ENCODE measurements at regions not wholly inside any gene's neighbourhood (a gene's known extent, or its start where the extent isn't known, plus 50 kb on each side); places are given as distances from the start of the nearest gene placed in this dataset.

GRCh38 chr14:42145766-42146165 lies 539.1 kb downstream of the LRFN5 start:
- H3K4me1 ChIP-seq = no peaks in the 10 kb centered on the region
- no peaks in the 10 kb centered on the region for H3K36me3 ChIP-seq
- TF ChIP-seq POLR2A (IDR thresholded peaks at IDR 0.05) = no peak
- no peak overlapping the region for H3K4me3 ChIP-seq (replicated peaks in 1 of 3)
- H3K9me3 ChIP-seq = no peaks in the 10 kb centered on the region
- WGBS, 2 donors = 70 to 76% methylated on average over 4 of the region's 4 CpGs
- DNase-seq = no peak
- intact Hi-C loops (cut with DNase I) = no loop called here
- H3K27ac ChIP-seq = no peak overlapping the region
- no peaks in the 10 kb centered on the region for H3K27me3 ChIP-seq

GRCh38 chr14:42143114-42143513 lies 536.4 kb downstream of the LRFN5 start:
- TF ChIP-seq CTCF (IDR thresholded peaks at IDR 0.05) (no peak), POLR2A (IDR thresholded peaks at IDR 0.05) (no peak)
- DNase-seq = no peak
- Histone ChIP-seq H3K4me3 (replicated peaks in 1 of 3) (no peak overlapping the region), H3K36me3 (no peaks in the 10 kb centered on the region), H3K9me3 (no peaks in the 10 kb centered on the region), H3K4me1 (no peaks in the 10 kb centered on the region), H3K27me3 (no peaks in the 10 kb centered on the region), H3K27ac (no peak overlapping the region)
- 96% methylated on average over 2 of the region's 2 CpGs for WGBS, 2 donors
- intact Hi-C loops (cut with DNase I) = no loop called here

GRCh38 chr14:42141328-42141727 lies 534.7 kb downstream of the LRFN5 start:
- Histone ChIP-seq H3K4me3 (replicated peaks in 1 of 3) (no peak overlapping the region), H3K36me3 (no peaks in the 10 kb centered on the region), H3K27me3 (no peaks in the 10 kb centered on the region), H3K4me1 (no peaks in the 10 kb centered on the region), H3K27ac (no peak overlapping the region), H3K9me3 (no peaks in the 10 kb centered on the region)
- WGBS, 2 donors = 90 to 96% methylated on average over 2 of the region's 2 CpGs
- TF ChIP-seq CTCF (IDR thresholded peaks at IDR 0.05) = no peak
- no peak for TF ChIP-seq POLR2A (IDR thresholded peaks at IDR 0.05)
- intact Hi-C loops (cut with DNase I) = no loop called here
- DNase-seq = no peak

GRCh38 chr14:42140831-42141279 lies 534.2 kb downstream of the LRFN5 start:
- TF ChIP-seq POLR2A (IDR thresholded peaks at IDR 0.05) (no peak), CTCF (IDR thresholded peaks at IDR 0.05) (no peak)
- Histone ChIP-seq H3K27ac (no peak overlapping the region), H3K27me3 (no peaks in the 10 kb centered on the region), H3K36me3 (no peaks in the 10 kb centered on the region), H3K9me3 (no peaks in the 10 kb centered on the region), H3K4me1 (no peaks in the 10 kb centered on the region), H3K4me3 (replicated peaks in 1 of 3) (no peak overlapping the region)
- 92 to 100% methylated on average over 1 of the region's 1 CpG for WGBS, 2 donors
- no peak for DNase-seq
- intact Hi-C loops (cut with DNase I) = no loop called here

- Histone ChIP-seq H3K4me1 (no peaks in the 10 kb centered on the region), H3K36me3 (no peaks in the 10 kb centered on the region), H3K27me3 (no peaks in the 10 kb centered on the region), H3K27ac (no peak overlapping the region), H3K9me3 (no peaks in the 10 kb centered on the region), H3K4me3 (replicated peaks in 1 of 3) (no peak overlapping the region)
- WGBS, 2 donors = 88 to 92% methylated on average over 3 of the region's 3 CpGs
- no peak for DNase-seq
- no peak for TF ChIP-seq CTCF (IDR thresholded peaks at IDR 0.05)
- no peak for TF ChIP-seq POLR2A (IDR thresholded peaks at IDR 0.05)
- intact Hi-C loops (cut with DNase I) = no loop called here
Measured at GRCh38 chr14:42140001-42140400, 533.3 kb downstream of the LRFN5 start.

GRCh38 chr14:42138406-42138805 lies 531.7 kb downstream of the LRFN5 start:
- intact Hi-C loops (cut with DNase I) = no loop called here
- Histone ChIP-seq H3K36me3 (no peaks in the 10 kb centered on the region), H3K4me1 (no peaks in the 10 kb centered on the region), H3K9me3 (no peaks in the 10 kb centered on the region), H3K27me3 (no peaks in the 10 kb centered on the region), H3K4me3 (replicated peaks in 1 of 3) (no peak overlapping the region), H3K27ac (no peak overlapping the region)
- 95 to 97% methylated on average over 1 of the region's 1 CpG for WGBS, 2 donors
- TF ChIP-seq CTCF (IDR thresholded peaks at IDR 0.05) (no peak), POLR2A (IDR thresholded peaks at IDR 0.05) (no peak)
- no peak for DNase-seq

All from thyroid gland (tissue), 4 donors.